Activated T-helper 1 cell treated with anti-CD3 and anti-CD28 coated beads, Interleukin-12 subunit alpha, Interleukin-12 subunit beta, Interleukin-2, Interleukin-4 antibody, amounts not matched to agents 30 ng/mL and 10 ng/mL and 1 ng/mL, durations not matched to agents 14 hours and 24 hours and 36 hours (primary cell): ENCODE measurements at regions not wholly inside any gene's neighbourhood (a gene's known extent, or its start where the extent isn't known, plus 50 kb on each side); places are given as distances from the start of the nearest gene placed in this dataset.

ENCODE experiments used
- DNase-seq: peaks from one replicate; pipeline ENCODE4 v3.0.0; 2021; ENCODE audit warnings: low spot score
- H3K27ac Mint-ChIP-seq: one replicate; pipeline ENCODE4 v1.8.0; 2021; ENCODE audit warnings: mild to moderate bottlenecking, mixed read lengths
- H3K27me3 Mint-ChIP-seq: one replicate; pipeline ENCODE4 v1.8.0; 2022; ENCODE audit warnings: mild to moderate bottlenecking, moderate library complexity, mixed read lengths; ENCODE audit not compliant: insufficient read depth
- H3K36me3 Mint-ChIP-seq: one replicate; pipeline ENCODE4 v1.8.0; 2021; ENCODE audit warnings: low read depth, mixed read lengths
- H3K4me1 Mint-ChIP-seq: one replicate; pipeline ENCODE4 v1.8.0; 2021; ENCODE audit warnings: low read depth, mixed read lengths
- H3K4me3 Mint-ChIP-seq: one replicate; pipeline ENCODE4 v1.8.0; 2021; ENCODE audit warnings: mild to moderate bottlenecking, moderate library complexity, mixed read lengths
- H3K9me3 Mint-ChIP-seq: one replicate; pipeline ENCODE4 v1.8.0; 2021; ENCODE audit warnings: mixed read lengths
- intact Hi-C: fragments of 100-400 bp; cut with micrococcal nuclease; formaldehyde crosslinking; loops from one replicate; pipeline ENCODE4 v1.15.1; 2024

DNA sequence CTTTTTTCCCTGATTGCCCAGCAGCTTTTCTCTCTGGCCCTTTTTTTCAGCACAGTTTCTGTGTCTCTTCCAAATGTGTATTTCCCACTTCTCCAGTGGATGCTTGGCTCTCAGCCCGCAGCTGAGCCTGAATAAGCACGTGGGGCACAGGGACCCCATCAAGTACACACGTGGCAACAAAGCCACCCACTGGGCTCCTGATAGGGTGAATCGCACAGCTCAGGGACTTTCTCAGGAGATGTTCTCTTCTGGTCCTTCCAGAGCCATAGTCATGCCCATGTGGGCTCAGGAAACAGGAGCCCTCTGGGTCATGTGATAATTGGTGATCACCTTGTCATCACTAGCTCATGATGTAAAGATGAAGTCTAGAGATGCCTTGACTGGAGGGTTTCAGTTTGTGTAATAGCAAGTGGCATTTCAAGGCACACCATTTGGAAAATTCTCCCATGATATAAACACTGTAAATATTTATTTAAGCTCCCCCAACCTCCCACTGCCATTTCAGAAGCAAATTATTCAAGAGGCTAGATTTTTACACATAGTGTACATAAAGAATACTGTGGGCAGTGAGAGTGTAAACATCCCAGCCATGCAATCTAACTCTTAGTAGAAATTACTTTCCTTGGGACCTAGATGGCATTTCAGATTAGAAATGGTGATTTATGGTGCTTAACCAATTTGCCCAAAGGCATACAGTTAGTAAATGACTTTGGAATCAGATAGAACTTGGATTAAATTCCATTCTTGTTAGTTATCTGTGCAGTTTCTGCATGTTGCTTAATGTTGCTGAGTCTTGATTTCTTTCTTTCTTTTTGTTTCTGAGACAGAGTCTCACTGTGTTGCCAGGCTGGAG, 597.5 kb downstream of the SLC4A3 start:
- no peaks in the 10 kb centered on the region for H3K36me3 Mint-ChIP-seq
- no peak overlapping the region for H3K27ac Mint-ChIP-seq
- no peaks in the 10 kb centered on the region for H3K27me3 Mint-ChIP-seq
- intact Hi-C loops: no loop called here
- H3K4me3 Mint-ChIP-seq: no peak overlapping the region
- no peaks in the 10 kb centered on the region for H3K9me3 Mint-ChIP-seq
- no peaks in the 10 kb centered on the region for H3K4me1 Mint-ChIP-seq
- no peak for DNase-seq

DNA sequence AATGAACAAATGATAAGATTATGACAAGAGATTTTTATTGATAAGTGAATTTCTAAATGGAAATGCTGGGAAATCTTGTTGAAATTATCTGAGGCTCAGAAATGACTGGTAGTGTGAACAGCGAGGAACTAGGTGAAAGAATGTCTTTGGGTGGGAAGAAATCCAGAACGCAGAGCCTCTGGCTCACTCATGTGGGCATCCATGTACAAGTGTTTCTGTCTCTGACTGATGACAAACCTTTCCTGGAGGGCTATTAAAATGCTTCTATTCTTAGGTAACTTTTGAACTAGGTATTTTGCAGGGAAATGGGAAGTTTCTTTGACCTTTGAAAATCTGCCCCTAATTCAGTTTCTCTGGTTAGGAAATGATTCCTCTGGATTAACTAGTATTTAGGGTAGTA, 598.6 kb downstream of the SLC4A3 start:
- no peaks in the 10 kb centered on the region for H3K36me3 Mint-ChIP-seq
- H3K27me3 Mint-ChIP-seq: no peaks in the 10 kb centered on the region
- H3K4me3 Mint-ChIP-seq: no peak overlapping the region
- H3K9me3 Mint-ChIP-seq: no peaks in the 10 kb centered on the region
- no peak overlapping the region for H3K27ac Mint-ChIP-seq
- intact Hi-C loops: no loop called here
- DNase-seq: no peak
- H3K4me1 Mint-ChIP-seq: no peaks in the 10 kb centered on the region

DNA sequence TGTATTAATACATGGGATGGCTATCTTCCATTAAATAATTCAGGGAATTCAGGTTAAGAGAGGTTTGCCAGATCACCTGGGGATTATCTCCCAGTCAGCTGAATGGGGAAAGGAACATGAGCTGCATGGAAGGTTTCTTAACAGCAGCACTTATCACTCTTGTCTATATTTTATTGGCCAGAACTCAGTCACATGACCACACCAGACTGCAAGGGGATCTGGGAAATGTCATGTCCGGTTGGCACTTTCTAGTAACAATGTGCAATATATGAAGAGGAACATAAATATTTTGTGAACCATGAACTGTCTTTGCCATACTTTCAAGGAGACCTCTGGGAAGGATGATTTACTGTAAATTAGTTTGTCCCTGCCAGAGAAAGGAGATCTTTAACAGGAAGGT, 599.1 kb downstream of the SLC4A3 start:
- intact Hi-C loops: no loop called here
- H3K4me1 Mint-ChIP-seq: no peaks in the 10 kb centered on the region
- H3K36me3 Mint-ChIP-seq: no peaks in the 10 kb centered on the region
- no peak for DNase-seq
- H3K27ac Mint-ChIP-seq: no peak overlapping the region
- H3K27me3 Mint-ChIP-seq: no peaks in the 10 kb centered on the region
- no peak overlapping the region for H3K4me3 Mint-ChIP-seq
- no peaks in the 10 kb centered on the region for H3K9me3 Mint-ChIP-seq

DNA sequence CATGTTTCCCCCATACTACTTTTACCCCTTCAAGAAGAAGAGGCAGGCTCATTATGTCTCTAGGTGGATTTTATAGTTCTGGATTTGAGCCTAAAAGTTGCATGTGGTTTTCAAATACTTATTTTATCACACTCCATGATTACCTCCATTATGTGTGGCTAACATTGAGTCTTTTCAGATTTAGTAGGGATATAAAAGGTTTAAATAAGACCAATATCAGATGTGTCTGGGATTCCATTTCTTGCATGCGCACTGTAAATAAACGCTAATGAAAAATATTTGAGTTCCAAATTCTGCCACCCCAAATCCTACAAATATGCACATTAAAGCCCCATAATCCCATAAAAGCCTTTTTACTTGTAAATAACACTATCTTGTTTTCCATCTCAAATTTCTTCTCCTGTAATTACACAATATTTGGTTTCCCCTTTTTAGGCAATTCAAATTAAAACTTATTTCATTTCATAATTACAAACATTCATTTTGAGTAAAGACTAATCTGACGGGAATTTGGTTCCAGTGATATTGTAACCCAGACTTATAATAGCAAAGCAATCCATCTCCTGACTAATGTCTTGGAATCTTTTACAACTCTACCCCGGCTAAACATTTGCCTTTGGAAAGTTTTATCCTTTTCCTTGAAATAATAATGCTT, 600.0 kb downstream of the SLC4A3 start:
- no peak for DNase-seq
- Mint-ChIP-seq H3K27ac (no peak overlapping the region), H3K4me1 (no peaks in the 10 kb centered on the region), H3K4me3 (no peak overlapping the region), H3K27me3 (no peaks in the 10 kb centered on the region), H3K9me3 (no peaks in the 10 kb centered on the region), H3K36me3 (no peaks in the 10 kb centered on the region)
- intact Hi-C loops: no loop called here

DNA sequence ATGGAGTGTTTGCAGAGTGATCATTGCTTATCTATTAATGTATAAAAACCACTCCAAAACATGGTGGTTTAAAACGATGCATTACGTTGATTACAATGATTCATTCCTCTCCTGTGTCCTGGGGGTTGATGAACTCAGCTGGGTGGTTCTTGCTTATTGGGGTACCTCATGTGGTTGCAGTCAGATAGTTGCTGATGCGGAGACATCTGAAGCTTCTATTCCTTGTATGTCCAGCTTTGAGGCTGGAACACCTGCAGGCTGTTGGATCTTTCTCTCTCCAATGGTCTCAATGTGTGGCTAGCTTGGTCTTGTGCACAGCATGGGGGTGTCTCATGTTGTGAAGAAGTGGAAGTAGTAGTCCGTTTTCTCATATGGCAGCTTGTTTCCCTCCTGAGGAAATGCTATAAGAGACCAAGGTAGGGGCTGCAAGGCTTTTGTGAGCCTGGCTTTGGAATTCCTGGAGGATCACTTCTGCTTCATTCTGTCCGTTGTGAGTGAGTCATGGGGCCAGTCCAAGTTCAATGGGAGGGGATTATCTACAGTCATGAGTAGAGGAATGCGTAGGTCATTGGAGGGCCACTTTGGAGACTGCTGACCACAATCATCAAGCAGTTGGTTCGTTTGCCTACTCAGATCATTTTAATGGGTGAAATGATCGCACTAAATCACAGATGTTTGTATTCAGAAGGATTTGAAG, 601.0 kb downstream of the SLC4A3 start:
- intact Hi-C loops: no loop called here
- Mint-ChIP-seq H3K9me3 (no peaks in the 10 kb centered on the region), H3K4me1 (no peaks in the 10 kb centered on the region)

DNA sequence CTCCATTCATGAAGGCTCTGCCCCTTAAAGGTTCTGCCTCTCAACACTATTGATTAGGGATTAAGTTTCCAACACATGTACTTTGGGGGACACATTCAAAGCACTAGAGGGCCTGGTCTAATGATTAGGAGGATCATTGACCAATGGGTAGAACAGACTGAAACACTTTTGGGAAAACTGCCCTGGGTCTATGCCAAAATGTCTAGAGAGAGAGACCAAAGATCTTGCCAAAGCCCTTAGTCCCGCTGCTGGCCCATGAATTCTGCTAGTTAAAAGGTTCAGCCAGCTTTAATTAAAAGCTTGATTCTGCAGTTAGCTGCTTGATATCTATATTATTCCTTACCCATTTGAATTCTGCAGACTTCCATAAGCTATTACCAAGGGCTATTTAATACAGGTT, 613.2 kb downstream of the SLC4A3 start:
- Mint-ChIP-seq H3K27ac (no peak overlapping the region), H3K4me3 (no peak overlapping the region), H3K9me3 (no peaks in the 10 kb centered on the region), H3K4me1 (no peaks in the 10 kb centered on the region), H3K27me3 (no peaks in the 10 kb centered on the region), H3K36me3 (no peaks in the 10 kb centered on the region)
- intact Hi-C loops: no loop called here
- no peak for DNase-seq

More for the DNA sequence above, 601.0 kb downstream of the SLC4A3 start:
- DNase-seq: no peak
- Mint-ChIP-seq H3K36me3 (no peaks in the 10 kb centered on the region), H3K4me3 (no peak overlapping the region), H3K27ac (no peak overlapping the region), H3K27me3 (no peaks in the 10 kb centered on the region)

DNA sequence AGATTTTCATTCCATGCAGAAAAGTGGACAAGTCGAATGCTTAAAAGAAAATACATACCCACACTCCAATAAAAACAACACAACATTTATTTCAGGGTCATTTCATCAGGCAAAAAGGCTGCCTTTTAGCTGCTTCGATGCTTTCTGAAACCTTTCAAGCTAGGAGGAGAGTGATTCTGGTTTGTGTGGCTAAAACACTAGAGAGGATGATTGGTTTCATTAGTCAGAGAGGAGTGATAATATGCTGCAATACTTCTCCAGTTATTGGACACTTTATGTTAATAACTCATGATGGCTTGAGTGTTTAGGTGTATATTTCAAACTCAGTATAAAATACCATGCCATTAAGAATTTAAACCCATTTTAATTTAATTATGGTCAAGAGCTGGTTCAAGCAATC, 614.0 kb downstream of the SLC4A3 start:
- no peaks in the 10 kb centered on the region for H3K27me3 Mint-ChIP-seq
- H3K9me3 Mint-ChIP-seq: no peaks in the 10 kb centered on the region
- H3K27ac Mint-ChIP-seq: no peak overlapping the region
- no peak overlapping the region for H3K4me3 Mint-ChIP-seq
- no peaks in the 10 kb centered on the region for H3K4me1 Mint-ChIP-seq
- H3K36me3 Mint-ChIP-seq: no peaks in the 10 kb centered on the region
- no peak for DNase-seq
- intact Hi-C loops: no loop called here

DNA sequence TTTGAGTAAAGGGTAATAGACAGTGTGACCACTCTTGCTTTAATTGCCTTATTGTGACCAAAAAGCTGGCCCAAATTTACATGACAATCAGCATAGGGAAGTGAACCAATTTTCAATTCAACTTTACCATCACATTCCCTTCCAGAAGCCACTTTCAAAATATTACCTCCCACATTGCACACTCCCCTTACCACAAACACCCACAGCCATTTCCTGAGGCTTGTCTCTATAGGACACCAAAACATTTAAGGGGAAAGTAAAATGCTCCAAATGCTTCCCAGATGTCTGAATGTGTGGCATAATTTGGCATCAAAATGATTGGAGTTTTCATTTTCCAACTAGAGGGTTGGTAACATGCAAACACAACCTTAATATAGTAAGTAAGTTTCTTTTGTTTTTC, 616.1 kb downstream of the SLC4A3 start:
- no peaks in the 10 kb centered on the region for H3K27me3 Mint-ChIP-seq
- no peak overlapping the region for H3K4me3 Mint-ChIP-seq

DNA sequence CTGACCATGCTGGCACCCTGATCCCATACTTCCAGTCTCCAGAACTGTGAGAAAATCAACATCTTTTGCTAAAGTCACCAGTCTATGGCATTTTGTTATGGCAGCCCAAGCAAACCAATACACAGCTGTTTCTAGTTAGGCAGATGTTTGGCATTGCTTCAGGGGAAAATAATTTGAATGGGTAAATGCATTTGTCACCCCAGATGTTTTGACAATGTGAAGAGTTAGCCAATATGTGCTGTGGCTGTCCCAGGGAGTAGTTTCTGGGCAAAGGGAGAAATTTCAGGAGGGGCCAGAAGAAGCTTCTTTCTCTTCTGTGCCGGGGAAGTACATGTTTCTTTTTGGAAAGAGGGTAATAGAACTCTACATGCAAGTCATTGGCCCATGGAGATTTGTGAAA, 619.0 kb downstream of the SLC4A3 start:
- no peaks in the 10 kb centered on the region for H3K4me1 Mint-ChIP-seq
- H3K36me3 Mint-ChIP-seq: no peaks in the 10 kb centered on the region
- H3K9me3 Mint-ChIP-seq: no peaks in the 10 kb centered on the region
- DNase-seq: no peak
- no peak overlapping the region for H3K4me3 Mint-ChIP-seq
- no peak overlapping the region for H3K27ac Mint-ChIP-seq
- H3K27me3 Mint-ChIP-seq: no peaks in the 10 kb centered on the region
- intact Hi-C loops: no loop called here

More for the DNA sequence above, 616.1 kb downstream of the SLC4A3 start:
- intact Hi-C loops: no loop called here
- Mint-ChIP-seq H3K27ac (no peak overlapping the region), H3K4me1 (no peaks in the 10 kb centered on the region), H3K36me3 (no peaks in the 10 kb centered on the region), H3K9me3 (no peaks in the 10 kb centered on the region)
- DNase-seq: no peak

DNA sequence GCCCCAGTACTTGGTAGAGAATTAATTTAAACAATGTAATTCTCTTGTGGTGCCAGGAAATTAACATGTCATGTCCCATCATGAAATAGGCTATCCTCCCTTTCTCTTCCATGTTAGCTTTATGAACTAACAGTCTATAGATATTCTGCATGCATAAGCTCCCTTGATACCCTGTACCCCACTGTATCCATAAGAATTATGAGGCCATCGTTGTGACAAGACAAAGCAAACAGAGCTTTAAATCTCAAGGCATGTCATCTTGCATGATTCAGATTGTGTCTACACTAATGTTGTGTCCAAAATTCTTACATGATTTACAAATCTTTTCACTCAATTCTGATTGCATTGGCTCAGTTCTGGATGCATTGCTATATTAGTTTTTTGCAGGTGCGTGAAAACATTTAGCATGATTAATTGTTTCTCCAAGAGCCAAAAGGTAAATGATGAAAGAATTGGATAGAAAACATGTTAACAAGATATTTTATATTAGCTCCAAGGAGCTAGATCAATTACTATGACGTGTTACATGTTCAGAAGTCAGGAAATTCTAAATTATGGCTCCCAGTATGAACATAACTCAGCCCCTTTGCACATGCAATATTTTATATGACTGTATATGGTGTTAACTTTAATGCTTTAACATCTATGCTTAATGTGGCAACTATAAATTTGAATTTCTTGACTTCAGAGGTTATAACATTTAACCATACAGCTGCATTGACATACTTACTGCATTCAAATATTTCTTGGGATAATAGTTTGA, 620.3 kb downstream of the SLC4A3 start:
- DNase-seq: no peak
- intact Hi-C loops: no loop called here
- Mint-ChIP-seq H3K4me3 (no peak overlapping the region), H3K27ac (no peak overlapping the region), H3K36me3 (no peaks in the 10 kb centered on the region), H3K9me3 (no peaks in the 10 kb centered on the region), H3K4me1 (no peaks in the 10 kb centered on the region), H3K27me3 (no peaks in the 10 kb centered on the region)

DNA sequence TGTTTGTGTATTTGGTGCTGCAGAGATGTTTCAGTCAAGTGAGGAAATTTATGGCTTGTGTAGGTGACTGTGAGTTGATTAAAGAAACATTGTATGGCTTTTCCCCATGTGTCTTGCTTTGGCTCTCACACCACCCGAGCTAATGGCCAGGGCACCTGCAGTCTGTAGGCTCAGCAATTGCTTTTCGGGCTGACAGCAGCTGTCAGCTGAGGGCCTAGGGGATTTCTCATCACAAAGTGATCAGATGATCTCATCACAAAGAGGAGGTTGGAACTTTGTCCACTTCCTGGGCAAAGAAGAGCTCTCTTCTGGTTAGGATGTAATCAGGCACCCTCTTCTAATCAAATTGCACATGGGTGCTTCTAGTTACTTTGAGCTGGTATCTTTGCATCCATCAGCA, 632.2 kb downstream of the SLC4A3 start:
- Mint-ChIP-seq H3K4me3 (no peak overlapping the region), H3K27me3 (no peaks in the 10 kb centered on the region), H3K36me3 (no peaks in the 10 kb centered on the region), H3K27ac (no peak overlapping the region), H3K4me1 (no peaks in the 10 kb centered on the region), H3K9me3 (no peaks in the 10 kb centered on the region)
- no peak for DNase-seq
- intact Hi-C loops: no loop called here

DNA sequence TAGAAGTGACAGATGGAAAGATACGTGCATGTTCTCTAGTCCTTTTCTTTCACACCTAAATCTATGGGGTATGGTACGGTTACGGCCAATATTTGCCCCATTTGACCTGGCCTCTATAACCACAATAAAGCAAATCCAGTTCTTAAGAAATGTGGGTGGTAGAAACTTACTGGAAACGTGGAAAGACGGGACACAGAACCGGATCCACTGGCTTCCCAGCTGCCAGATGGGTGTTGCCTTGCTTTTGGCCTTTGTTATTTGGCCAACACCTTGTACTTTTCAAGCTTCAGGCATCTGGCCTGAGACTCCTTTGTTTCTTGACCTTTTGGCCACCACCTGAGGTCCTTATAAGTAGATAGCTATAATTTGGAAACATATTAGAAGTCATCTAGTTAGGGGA, 635.9 kb downstream of the SLC4A3 start:
- Mint-ChIP-seq H3K27me3 (no peaks in the 10 kb centered on the region), H3K4me1 (no peaks in the 10 kb centered on the region), H3K36me3 (no peaks in the 10 kb centered on the region), H3K9me3 (no peaks in the 10 kb centered on the region), H3K27ac (no peak overlapping the region), H3K4me3 (no peak overlapping the region)
- intact Hi-C loops: no loop called here
- no peak for DNase-seq

DNA sequence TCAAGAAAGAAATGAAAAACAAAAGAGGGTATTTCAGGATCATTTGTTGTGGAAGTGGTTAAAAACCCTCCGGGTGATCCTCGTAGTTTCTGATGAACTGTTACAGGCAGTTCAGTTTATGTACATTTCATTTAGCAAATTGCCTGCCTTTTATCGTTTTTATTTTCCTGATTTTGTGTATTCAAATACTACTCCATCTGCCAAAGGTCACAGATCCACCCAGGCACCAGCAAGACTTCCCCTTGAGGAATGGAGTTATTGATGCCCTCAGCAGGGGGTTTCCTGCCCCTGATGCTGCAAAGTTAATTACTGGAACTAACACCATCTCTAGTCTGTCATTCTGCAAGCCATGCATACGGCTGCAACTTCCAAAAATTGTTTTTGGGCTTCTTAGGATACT, 641.9 kb downstream of the SLC4A3 start:
- Mint-ChIP-seq H3K4me3 (no peak overlapping the region), H3K27me3 (no peaks in the 10 kb centered on the region), H3K27ac (no peak overlapping the region), H3K36me3 (no peaks in the 10 kb centered on the region), H3K4me1 (no peaks in the 10 kb centered on the region), H3K9me3 (no peaks in the 10 kb centered on the region)
- no peak for DNase-seq
- intact Hi-C loops: no loop called here
